GM06990 (cell line): ENCODE measurements at regions not wholly inside any gene's neighbourhood (a gene's known extent, or its start where the extent isn't known, plus 50 kb on each side); places are given as distances from the start of the nearest gene placed in this dataset.

Experiments
- DNase-seq: peaks from one replicate; pipeline ENCODE4 v3.0.0-alpha.2; 2011; ENCODE audit not compliant: insufficient read length; ENCODE audit errors: extremely low read depth
- H3K27me3 ChIP-seq: replicated peaks from 2 replicates; pipeline ENCODE4 v1.6.0; 2011; ENCODE audit warnings: low read length; ENCODE audit not compliant: control insufficient read depth, insufficient read depth
- H3K36me3 ChIP-seq: 2 replicates; pipeline ENCODE4 v1.5.1; 2011; ENCODE audit warnings: low read length; ENCODE audit not compliant: control insufficient read depth, insufficient read depth
- H3K4me3 ChIP-seq: replicated peaks from 2 replicates; pipeline ENCODE4 v1.5.1; 2011; ENCODE audit warnings: low read depth, mild to moderate bottlenecking, control low read depth, low read length
- TF ChIP-seq, protein P1 (sequence below): IDR thresholded peaks from 2 replicates; pipeline ENCODE4 v1.5.1; 2011; ENCODE audit warnings: low read length, control low read depth, mild to moderate bottlenecking, inconsistent platforms; ENCODE audit not compliant: insufficient read depth, poor library complexity, severe bottlenecking

DNA sequence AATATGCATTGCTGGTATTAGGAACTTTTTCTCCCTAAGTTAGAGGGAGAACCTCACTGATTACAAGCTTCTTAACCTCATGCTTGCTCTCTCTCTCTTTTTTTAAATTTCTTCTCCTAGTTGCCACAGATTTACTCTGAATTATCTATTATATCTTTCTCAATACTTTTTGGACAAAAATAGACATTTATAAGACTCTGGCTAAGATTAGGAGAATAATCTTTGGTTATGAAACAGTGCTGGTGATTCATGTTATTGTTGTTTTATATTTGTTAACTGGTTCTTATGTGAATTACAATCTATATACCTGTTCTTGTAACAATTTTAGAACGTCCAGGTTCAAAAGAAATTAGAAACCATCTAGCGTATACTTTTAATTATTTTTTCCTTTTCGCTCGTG, 187.8 kb downstream of the OGFRL1 start:
- Histone ChIP-seq H3K27me3 (no peaks in the 10 kb centered on the region), H3K36me3 (no peaks in the 10 kb centered on the region), H3K4me3 (no peak overlapping the region)
- DNase-seq: no peak
- TF ChIP-seq, protein P1, sequence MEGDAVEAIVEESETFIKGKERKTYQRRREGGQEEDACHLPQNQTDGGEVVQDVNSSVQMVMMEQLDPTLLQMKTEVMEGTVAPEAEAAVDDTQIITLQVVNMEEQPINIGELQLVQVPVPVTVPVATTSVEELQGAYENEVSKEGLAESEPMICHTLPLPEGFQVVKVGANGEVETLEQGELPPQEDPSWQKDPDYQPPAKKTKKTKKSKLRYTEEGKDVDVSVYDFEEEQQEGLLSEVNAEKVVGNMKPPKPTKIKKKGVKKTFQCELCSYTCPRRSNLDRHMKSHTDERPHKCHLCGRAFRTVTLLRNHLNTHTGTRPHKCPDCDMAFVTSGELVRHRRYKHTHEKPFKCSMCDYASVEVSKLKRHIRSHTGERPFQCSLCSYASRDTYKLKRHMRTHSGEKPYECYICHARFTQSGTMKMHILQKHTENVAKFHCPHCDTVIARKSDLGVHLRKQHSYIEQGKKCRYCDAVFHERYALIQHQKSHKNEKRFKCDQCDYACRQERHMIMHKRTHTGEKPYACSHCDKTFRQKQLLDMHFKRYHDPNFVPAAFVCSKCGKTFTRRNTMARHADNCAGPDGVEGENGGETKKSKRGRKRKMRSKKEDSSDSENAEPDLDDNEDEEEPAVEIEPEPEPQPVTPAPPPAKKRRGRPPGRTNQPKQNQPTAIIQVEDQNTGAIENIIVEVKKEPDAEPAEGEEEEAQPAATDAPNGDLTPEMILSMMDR: no peak

DNA sequence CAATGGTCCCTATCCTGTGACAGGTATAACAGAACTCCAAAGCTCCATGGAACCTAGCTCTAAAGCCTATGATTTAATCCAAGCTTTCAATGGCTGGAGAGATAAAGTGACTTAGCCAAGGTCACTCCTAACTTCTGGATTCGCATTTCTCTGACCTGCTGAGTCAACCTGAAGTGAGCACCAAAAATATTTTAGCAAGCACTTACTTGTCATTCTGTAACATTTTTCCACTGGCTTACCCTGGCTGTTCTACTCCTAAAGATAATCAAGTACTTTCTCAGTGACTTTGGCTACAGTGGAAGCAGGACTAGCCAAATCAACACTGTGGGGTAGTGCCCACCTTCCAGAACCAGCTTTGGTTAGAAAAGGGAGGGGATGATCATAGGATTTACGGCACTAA, 188.3 kb downstream of the OGFRL1 start:
- TF ChIP-seq, protein P1: no peak
- no peak overlapping the region for H3K4me3 ChIP-seq
- no peaks in the 10 kb centered on the region for H3K27me3 ChIP-seq
- H3K36me3 ChIP-seq: no peaks in the 10 kb centered on the region
- DNase-seq: no peak

DNA sequence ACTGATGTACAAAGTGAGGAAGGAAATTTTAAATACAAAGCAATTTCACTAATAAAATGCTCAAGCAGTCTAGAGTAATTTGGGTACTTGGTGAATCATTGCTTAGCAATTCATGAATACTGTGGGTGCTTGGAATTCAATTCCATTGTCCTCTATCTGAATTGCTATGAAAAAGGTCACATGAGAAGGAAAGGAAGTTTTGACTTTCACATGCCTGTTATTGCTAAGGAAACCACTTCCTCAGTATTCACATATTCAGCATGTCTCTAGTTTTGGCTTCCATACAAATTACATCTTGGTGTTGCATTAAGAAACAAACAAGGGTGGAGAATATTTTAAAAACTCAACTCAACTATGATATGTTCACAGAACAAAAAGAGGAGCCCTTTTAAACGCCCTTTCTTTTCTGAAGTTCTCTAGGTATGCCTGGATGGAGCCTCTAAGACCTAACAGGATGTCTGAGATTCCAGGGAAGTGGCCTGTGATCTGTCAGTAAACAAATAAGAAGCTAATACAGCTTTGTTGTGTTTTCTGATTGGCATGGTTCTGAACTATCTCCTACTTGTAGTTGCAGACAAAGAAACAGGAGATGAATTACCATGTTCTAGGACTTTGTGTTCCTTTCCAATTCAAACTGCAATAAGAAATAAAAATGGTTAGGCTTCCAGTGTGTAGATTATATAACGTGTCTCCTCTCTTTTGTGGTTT, 190.4 kb downstream of the OGFRL1 start:
- H3K4me3 ChIP-seq: no peak overlapping the region
- TF ChIP-seq, protein P1: no peak

DNA sequence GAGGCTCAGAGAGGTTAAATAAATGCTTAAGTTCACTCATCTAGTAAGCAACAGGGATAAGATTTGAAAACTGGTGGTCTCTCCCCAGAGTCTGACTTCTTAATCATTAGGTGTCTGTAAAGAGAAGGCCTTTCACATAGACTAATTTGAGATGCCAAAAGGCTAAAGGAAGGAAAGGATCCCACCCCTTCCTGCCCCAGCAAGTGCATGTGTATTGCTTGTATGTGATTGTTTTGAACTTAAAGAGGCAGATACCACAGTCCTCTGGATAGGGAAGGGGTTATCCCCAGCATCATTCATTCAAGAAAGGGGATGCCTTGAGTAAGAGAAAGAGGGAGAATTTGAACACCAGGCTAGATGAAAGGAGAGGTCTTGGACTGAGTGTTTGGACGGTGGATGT, 192.0 kb downstream of the OGFRL1 start:
- TF ChIP-seq, protein P1: no peak
- no peak overlapping the region for H3K4me3 ChIP-seq
- no peak for DNase-seq
- H3K36me3 ChIP-seq: no peaks in the 10 kb centered on the region
- no peaks in the 10 kb centered on the region for H3K27me3 ChIP-seq

More for the DNA sequence above, 190.4 kb downstream of the OGFRL1 start:
- H3K36me3 ChIP-seq: no peaks in the 10 kb centered on the region
- DNase-seq: no peak
- no peaks in the 10 kb centered on the region for H3K27me3 ChIP-seq

DNA sequence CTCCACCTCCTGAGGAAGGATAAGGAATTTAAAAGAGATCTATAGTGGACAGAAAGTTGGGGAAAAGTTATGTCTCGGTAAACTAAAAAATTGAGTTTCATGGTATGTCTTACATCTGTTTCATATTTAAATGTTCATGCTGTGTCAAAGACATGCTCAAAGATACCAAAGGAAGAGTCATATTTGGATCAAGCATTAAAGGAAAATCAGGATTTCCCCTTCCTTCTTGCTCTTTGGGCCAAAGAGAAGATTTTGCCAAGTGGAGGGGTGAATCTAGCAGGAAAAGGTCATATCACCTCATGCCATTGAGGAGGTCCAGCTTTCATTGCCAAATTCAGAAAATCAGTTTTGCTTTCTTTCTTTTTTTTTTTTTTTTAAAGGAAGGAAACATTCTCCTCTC, 192.4 kb downstream of the OGFRL1 start:
- TF ChIP-seq, protein P1: no peak
- no peaks in the 10 kb centered on the region for H3K27me3 ChIP-seq
- no peaks in the 10 kb centered on the region for H3K36me3 ChIP-seq
- H3K4me3 ChIP-seq: no peak overlapping the region
- DNase-seq: no peak

DNA sequence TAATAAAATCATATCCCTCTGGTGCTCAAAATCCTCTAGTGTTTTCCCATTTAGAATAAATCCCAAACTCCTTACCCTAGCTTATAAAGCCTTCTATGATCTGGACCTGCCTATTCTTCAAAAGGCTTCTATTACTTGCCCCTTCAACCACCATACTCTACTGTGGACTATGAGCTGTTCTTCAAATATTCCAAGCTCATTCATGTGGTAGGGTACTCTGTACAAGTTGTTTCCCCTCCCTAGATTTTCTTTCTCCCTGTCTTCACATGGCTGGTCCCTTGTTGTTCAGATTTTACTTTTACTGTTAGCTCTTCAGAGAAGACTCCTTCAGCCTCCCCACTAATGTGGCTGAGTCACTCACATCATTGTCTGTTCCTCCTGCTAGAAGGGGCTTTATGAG, 193.2 kb downstream of the OGFRL1 start:
- Histone ChIP-seq H3K27me3 (no peaks in the 10 kb centered on the region), H3K36me3 (no peaks in the 10 kb centered on the region), H3K4me3 (no peak overlapping the region)
- TF ChIP-seq, protein P1: no peak
- DNase-seq: no peak
